SK-N-SH (cell line): ENCODE measurements at regions not wholly inside any gene's neighbourhood (a gene's known extent, or its start where the extent isn't known, plus 50 kb on each side); places are given as distances from the start of the nearest gene placed in this dataset.

Experiments
- CHD2 ChIP-seq: fragments of 150-350 bp; IDR thresholded peaks from 2 replicates; pipeline ENCODE4 v1.6.1; 2018; ENCODE audit warnings: low read length; ENCODE audit not compliant: partially characterized antibody
- CTCF ChIP-seq: fragments of 200-600 bp; sonication (generic); IDR thresholded peaks from 2 replicates; pipeline ENCODE4 v1.6.1; 2017; ENCODE audit warnings: antibody characterized with exemption, mild to moderate bottlenecking, moderate library complexity
- EZH2phosphoT487 ChIP-seq: fragments of 200-600 bp; sonication (generic); IDR thresholded peaks from 2 replicates; pipeline ENCODE4 v1.6.1; 2017; ENCODE audit warnings: low read depth, mixed run types, mild to moderate bottlenecking, antibody characterized with exemption, moderate library complexity, borderline replicate concordance
- GATA2 ChIP-seq: sonication (generic); formaldehyde crosslinking; IDR thresholded peaks from 2 replicates; pipeline ENCODE4 v1.5.0; 2020; ENCODE audit warnings: mild to moderate bottlenecking, missing genetic modification reagents
- JUND ChIP-seq: IDR thresholded peaks from 2 replicates; pipeline ENCODE4 v1.4.0; 2012
- MEF2A ChIP-seq: IDR thresholded peaks from 2 replicates; pipeline ENCODE4 v1.4.0; 2012; ENCODE audit warnings: low read depth, borderline replicate concordance
- PBX3 ChIP-seq: IDR thresholded peaks from 2 replicates; pipeline ENCODE4; 2012
- POLR2AphosphoS5 ChIP-seq: IDR thresholded peaks from 2 replicates; pipeline ENCODE4 v1.6.1; 2012; ENCODE audit warnings: low read depth, low read length
- RAD21 ChIP-seq: IDR thresholded peaks from 2 replicates; pipeline ENCODE4 v1.6.1; 2012; ENCODE audit warnings: mild to moderate bottlenecking, low read length
- RCOR1 ChIP-seq: fragments of 150-350 bp; IDR thresholded peaks from 2 replicates; pipeline ENCODE4 v1.6.1; 2017; ENCODE audit warnings: antibody characterized with exemption, low read length
- REST ChIP-seq: IDR thresholded peaks from 2 replicates; pipeline ENCODE4 v1.6.1; 2012; ENCODE audit warnings: mild to moderate bottlenecking, low read depth, low read length, moderate library complexity
- RFX5 ChIP-seq: IDR thresholded peaks from 2 replicates; pipeline ENCODE4 v1.6.1; 2012; ENCODE audit warnings: mild to moderate bottlenecking, improper control_type of control experiment, low read length
- TAF1 ChIP-seq: IDR thresholded peaks from 2 replicates; pipeline ENCODE4 v1.6.1; 2012; ENCODE audit warnings: low read depth, mild to moderate bottlenecking, low read length, moderate library complexity, borderline replicate concordance
- USF2 ChIP-seq: fragments of 150-350 bp; IDR thresholded peaks from 2 replicates; pipeline ENCODE4 v1.6.1; 2017; ENCODE audit warnings: antibody characterized with exemption, low read length, low read depth, borderline replicate concordance

GRCh38 chr13:90307136-90307535, 1040.4 kb upstream of the MIR17HG start:
- no peak for TF ChIP-seq POLR2AphosphoS5
- TF ChIP-seq PBX3, result no peak
- no peak for TF ChIP-seq EZH2phosphoT487
- no peak for TF ChIP-seq GATA2
- no peak for TF ChIP-seq MEF2A
- no peak for TF ChIP-seq CTCF
- no peak for TF ChIP-seq TAF1
- no peak for TF ChIP-seq RAD21
- TF ChIP-seq RFX5, result no peak
- no peak for TF ChIP-seq USF2
- no peak for TF ChIP-seq REST
- no peak for TF ChIP-seq CHD2
- TF ChIP-seq RCOR1, result no peak
- no peak for TF ChIP-seq JUND
